GM18867 (cell line): ENCODE measurements at regions not wholly inside any gene's neighbourhood (a gene's known extent, or its start where the extent isn't known, plus 50 kb on each side); places are given as distances from the start of the nearest gene placed in this dataset.
"Not testable (repeated sequence)": the region's sequence is repeated elsewhere in the genome, so short reads cannot be mapped to it uniquely, and the experiment has no call there.

Experiments
- ATAC-seq: cut with Tn5 transposase; IDR thresholded peaks from one replicate; pipeline ENCODE4 v1.9.1; 2021; ENCODE audit warnings: mild to moderate bottlenecking, moderate library complexity; ENCODE audit not compliant: unreplicated experiment

DNA sequence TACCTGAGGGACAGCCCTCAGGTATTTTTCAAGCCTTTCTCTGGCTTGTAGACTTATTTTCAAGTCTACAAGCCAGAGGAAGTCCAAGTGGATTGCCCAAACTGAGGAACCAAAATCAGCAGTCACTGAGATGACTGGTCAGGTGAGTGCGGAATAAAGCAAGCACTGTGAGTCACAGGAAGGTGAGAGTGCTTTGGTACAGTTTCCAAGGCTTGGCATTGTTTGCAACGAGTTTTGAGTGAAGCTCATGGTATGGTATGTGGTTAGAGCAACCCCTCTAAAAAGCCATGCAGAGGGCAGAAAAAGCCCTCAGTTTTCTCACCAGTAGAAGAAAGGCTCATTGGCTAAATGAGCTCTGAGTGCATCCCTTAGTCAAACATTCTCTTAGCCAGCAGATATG, 112.8 kb upstream of the EOLA2 start:
- no peak for ATAC-seq

DNA sequence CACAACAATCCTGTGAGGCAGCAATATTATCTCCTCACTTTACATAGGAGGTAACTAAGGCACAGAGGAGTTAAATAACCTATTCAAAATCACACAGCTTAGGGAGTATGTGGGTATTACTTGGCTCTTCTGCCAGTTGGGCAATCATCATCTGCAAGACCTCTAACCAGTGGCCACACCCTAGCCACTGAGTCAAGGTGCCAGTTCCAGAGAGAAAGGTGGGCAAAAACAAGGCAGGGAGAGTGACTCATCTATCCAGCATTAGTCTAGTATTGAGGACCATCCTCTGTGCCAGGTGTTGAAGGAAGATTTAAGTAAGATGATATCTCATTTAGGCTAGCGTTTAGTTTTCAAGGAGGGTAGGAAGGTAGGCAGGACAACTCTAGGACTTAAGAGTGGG, 113.9 kb upstream of the EOLA2 start:
- no peak for ATAC-seq

DNA sequence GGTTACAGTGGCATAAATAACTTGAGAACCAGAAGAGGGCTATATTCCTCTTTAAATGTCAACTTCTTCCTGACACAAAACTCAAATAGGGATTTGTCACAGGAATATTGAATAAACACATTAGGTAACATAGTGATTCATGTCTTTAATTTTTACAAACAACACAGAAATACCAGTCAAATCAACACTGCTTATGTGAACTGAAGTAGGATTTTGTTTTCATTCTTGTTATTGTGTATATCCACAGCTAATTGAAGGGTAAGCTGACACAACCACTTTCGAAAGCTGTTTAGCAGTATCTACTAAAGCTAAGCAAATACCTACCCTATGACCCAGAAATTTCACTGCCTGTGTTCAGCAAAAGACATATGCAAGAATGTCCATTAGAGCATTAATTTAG, 120.4 kb upstream of the EOLA2 start:
- no peak for ATAC-seq

DNA sequence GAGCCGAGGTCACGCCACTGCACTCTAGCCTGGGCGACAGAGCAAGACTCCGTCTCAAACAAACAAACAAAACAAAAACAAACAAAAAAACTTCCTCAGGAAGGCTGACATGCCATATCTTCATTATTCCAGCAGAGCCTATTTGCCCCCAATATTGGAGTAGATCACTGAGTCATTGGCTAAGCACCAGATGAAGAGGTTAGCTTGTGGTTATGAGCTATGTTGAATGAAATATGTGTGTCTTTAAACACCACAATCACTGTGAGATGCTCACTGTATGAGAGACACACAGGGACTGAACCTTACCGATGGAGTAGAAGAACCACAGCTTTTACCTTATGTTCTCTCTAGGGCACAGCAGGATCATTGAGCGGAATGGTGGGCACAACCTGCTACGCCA, 122.1 kb upstream of the EOLA2 start:
- ATAC-seq, result no peak

DNA sequence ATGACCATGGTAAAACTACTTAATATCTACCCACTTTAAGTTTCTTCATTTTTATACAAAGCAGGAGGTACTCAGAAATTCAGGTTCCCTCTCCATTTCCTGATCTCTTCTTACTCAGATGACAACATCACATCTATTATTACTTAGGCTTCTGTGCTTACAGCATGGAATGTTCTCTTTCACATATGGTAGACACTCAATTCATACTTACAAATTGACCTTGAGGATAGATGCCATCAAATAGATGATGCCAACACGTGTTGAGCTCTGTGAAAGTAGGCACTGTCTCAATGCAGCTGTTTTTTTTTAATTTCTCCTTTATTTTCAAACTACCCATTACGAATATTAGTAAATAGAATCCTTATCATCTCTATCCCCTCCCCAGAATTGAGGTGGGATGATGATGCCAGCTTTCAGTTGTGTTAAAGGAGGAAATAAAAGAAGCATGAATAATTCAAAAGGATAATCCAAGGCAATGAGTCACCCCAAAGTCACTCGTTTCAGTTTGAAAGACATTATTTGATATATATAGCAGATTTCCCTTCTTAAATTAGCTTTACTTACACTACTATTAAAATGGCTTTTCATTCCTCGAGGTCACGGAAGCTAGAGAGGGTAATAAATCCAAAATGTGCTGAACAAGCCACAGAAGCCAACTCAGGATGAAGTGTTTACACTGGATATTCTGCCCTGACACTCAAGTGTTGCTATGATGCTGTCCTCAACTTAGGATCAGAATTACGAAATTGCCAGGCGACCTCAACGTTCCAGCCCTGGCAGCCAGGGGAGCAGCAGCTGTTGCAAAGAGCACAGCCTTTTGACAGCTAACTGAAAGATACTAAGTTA, 124.2 kb upstream of the EOLA2 start:
- ATAC-seq, result no peak

DNA sequence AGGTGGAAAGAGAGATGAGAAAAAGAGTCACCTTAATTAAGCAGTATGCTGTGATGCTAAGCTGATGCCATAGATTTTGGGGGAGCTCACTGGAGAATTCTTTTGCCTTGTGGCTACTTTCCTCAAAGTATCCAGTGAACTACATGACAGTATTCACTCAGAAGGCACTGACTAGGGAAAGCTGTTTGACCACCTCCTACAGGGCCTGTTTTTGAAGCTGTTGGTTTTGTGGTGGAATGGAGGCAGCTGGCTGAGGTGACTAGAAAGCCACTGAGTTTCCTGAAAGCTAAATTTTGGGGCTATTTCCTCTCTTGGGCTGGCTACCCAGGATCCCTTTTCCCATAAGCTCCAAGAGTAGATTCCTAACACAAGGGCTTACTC, 124.8 kb upstream of the EOLA2 start:
- ATAC-seq, result no peak

DNA sequence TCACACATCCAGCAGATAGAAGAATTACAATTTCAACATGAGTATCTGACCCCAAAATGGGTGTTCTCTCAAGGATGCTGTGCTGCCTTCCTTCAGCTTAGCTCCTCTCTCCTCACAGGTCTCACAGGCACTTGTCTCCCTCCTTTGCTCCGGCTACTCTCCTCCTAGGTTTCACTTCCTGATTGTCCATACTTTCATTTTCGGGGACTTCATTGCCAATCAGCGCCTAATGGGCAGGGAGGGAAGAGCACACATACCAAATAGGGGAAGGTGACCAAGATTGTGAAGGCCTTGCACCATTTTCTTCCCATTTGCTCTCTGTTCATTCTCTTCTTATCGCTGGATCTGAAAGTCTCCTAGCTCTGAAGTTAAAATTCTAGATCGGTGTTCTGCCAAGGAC, 125.4 kb upstream of the EOLA2 start:
- ATAC-seq, result no peak

DNA sequence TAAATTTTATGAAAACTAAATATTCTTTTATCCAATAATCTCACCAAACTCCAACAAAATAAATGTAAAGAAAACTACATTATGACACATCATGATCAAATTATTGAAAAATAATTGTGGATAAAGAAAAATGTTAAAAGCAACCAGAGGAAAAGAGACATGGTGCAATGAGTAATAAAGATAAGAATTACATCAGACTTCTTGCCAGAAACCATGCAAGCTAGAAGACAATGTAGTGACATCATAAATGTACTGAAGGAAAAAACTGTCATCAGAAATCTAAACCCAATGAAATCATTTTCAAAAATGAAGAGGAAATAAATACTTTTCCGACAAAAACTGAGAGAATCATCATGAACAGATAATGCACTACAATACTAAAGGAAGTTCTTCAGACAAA, 135.9 kb upstream of the EOLA2 start:
- ATAC-seq, result no peak

DNA sequence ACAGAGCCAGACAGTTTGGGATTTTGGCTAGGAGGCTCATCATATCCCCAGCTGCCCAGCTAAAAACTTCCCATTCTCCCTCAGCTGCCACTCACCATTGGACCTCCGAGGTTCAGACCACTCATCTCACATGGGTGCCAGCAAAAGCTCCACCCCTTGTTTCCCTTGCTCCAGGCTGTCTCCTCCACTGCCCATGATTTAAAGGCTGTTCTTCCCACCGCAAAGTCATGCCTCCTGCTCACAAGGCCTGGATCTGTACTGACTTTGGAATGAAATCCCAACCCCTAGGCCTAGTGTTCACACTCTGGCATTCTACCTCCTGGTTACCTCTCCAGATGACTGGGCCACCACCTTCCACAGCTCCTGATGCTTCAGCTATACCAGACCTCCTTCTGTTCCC, 142.2 kb upstream of the EOLA2 start:
- no peak for ATAC-seq

DNA sequence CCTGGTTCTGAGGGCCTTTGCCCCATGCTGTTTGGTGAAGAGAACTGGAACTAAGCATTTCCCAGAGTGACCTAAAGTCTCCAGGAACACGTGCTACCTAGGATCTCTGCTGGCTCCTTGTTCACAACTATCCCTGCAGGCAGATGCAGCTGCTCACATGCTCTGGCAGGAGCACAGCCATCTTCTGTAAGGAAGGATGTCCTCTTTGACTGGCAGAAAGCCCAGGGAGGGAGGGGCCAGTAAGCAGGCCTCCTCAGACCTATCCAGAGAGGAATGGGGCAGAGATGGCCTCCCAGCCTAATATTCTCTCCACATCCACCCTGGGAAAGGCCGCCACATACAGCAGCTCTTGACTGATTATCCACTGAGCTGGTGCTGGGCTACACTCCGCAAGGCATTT, 142.8 kb upstream of the EOLA2 start:
- ATAC-seq, result no peak

DNA sequence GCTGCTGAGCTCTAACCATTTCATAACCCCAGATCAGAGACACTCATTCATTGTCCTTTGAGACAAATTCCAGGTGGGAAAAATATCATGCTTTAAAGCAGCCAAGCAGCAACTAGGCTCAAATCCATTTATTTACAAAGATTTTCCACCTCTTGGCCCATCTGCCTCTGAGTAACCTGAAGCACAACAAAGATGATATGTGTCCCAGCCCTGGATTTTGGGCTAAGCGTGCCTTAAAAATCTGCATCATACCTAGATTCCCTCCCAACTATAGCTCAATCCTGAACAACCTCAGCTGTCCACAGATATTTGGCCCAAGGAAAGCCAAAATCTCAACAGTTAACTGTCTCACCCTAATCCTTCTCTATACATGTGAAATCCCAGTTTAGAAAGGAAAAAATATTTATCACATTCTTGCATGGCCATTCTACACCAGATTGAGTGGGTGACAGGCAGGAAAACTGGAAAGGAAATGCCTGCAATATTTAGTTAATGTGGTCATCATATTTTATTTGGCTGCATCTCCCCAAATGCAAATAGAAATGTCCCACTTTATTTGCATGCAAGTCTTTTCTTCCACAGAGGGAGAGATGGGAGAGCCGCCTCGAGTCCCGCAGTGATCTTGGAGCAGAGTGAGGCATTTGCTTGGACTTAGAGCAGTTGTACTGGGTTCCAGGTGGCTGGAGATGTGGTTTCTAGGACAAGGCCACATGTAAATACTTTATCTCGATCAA, 146.4 kb upstream of the EOLA2 start:
- no peak for ATAC-seq

DNA sequence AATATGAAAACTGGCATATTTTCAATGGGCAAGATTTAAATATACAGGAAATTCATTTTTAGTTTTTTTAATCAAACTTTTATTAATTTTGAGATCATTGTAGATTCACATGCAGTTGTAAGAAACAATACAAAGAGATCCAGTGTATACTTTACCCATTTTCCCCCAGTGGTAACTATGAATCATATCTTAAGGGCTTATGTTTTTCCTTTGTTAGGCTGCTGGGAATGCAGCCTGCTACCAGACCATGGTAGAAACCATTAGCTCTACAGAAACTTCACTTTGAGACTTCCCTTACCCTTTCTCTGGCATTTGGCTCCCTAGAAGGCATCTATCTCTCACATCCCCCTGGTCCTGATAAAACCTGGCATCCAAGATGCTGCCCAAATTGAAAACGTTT, 147.6 kb upstream of the EOLA2 start:
- ATAC-seq, result no peak

DNA sequence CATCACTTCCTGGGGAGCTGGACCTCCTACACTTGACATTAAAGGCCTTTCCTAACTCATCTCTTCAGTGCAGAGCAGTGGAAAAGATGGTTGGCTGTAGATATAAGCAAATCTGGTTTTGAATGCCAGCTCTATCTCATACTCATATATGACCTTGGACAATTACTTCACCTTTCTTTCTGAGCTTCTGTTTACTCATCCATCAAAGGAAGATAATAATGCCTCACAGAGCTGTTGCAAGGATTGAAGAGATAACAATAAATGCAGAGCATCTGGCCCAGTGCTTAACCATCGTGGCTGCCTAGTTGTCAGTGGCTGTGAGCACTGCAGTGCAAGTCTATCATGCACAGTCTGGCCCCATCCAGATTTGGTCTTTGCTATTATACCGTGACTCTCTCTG, 148.1 kb upstream of the EOLA2 start:
- ATAC-seq, result no peak

DNA sequence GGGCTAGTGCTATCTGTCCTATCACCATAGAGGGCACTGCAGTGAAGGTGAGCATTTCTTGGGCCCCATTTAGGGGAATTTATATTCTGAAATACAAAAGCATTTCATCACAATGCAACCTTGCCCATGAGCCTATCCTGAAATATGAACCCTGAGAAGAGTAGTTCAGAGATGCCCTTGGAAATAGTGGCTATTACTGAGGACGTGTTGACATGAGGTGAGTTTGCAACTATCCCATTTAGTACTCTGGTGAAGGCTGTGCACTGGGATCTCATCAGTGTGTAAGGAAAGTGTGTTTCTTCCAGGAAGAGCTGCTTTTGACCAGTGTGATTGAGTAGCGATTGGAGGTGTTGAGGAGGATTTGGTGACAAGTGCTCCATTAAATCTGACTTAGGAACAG, 149.3 kb upstream of the EOLA2 start:
- ATAC-seq, result no peak

DNA sequence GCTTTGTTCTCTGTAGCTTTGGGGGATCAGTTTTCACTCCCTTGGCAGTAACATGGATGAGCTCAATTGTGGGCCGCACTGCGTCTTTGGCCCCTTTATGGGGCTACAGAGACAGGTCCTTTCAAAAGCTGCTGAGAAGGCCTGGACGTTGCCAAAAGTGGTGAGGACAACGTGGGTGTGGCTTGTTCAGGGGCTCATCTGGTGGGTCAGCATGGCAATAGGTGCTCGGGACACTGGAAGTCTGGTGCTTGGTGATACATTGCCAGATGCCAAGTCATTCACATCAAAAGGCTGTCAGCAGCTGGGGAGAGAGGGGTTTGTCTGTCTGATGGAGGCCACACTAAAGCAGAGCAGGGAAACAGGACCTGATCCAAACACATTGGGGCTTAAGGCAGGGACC, 149.8 kb upstream of the EOLA2 start:
- no peak for ATAC-seq

DNA sequence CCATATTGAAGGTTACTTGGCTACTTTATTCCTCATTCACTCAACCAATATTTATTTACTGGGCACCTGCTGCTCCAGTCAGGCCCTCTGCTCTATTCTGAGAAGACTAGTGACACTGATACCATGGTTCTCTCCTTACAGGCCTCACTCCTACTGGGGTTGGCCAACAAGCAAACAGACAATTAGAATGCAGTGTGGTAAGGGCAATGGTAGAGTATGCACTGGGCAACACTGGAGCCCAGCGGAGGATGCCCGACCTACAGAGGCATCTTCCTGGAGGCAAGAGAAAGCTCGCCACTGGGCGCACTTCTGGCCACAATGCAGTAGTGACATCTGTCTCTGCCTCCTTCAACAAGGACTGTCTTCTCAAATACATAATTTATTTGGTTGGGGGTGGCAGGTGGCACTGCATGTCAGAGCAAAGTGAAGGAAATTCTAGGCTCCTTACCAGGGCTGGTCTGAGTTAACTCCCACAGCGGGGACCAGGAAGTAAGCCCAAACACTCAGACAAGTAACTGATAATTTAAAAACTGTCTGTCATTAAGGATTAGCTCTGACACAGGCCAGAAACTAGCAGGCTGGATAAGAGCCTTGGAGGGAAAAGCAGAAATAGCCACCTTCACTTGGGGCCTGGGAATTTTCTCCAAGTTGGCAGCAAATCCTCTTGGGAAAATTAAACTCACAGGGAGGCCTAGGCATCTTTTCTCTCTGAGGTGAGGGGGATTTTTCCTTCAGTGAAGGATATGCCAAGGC, 150.7 kb upstream of the EOLA2 start:
- ATAC-seq, result no peak

DNA sequence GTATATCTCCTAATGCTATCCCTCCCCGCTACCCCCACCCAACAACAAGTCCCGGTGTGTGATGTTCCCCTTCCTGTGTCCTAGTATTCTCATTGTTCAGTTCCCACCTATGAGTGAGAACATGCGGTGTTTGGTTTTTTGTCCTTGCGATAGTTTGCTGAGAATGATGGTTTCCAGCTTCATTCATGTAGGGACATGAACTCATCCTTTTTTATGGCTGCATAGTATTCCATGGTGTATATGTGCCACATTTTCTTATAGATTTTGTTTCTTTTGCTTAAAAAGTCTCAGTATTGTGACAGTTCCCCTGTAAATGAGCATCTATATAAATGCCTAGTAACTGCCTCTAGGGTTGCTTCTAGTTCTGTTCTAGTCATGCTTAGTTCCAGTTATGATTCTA, 153.0 kb upstream of the EOLA2 start:
- not testable (repeated sequence) for ATAC-seq

DNA sequence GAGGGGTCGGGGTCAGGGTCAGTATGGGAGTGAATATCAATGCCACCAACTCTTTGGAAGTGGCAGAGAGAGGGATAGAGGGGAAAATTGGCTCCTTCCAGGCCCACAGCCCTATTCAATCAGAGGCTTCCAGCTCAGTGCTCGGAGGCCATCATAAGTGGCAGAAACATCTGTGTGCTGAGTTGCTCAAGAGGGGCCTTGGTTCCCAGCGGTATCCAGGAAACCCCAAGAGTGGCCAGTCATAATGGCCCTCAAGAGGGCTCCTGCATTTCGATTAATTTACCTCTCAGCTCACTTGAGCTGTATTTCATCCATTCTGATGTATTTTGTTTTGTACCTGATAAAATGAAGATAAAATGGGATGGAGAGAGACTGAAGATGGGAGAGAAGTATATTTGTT, 154.3 kb upstream of the EOLA2 start:
- no peak for ATAC-seq

DNA sequence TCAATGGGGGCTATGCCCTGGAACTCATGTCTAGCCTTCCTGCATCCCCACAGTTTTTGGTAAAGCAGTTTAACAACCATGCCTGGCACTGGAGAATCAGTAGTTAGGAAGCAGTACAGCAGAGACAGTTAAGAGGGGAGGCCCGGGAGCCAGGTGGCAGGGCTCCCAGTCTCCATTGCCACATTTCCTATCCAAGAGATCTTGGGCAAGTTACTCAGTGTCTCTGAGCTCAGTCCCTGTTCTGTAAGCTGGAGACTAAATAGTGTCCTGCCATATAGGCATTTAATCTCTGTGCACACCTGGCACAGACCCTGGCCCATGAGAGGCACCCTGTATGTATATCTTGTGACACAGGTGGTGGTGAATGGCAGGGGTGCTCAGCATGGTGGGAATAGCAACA, 156.1 kb upstream of the EOLA2 start:
- no peak for ATAC-seq

DNA sequence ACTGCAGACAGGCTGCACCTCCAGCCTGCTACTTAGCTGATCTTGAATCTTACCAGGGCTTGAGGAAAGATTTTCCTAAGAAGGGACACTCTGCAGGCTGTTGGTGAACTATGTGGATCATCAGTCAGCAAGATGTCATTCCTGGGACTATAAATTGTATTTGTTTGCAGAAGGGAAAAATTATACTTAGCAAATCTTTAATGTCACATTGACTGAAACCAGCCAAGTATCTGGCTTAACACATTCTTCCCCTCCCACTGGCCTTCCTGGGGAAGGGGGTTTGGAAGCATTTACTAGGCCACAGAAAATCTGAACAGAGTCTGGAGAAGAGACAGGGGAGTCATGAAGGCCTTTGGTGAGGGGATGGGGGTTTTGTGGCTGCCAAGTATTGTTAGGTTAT, 156.7 kb upstream of the EOLA2 start:
- no peak for ATAC-seq

DNA sequence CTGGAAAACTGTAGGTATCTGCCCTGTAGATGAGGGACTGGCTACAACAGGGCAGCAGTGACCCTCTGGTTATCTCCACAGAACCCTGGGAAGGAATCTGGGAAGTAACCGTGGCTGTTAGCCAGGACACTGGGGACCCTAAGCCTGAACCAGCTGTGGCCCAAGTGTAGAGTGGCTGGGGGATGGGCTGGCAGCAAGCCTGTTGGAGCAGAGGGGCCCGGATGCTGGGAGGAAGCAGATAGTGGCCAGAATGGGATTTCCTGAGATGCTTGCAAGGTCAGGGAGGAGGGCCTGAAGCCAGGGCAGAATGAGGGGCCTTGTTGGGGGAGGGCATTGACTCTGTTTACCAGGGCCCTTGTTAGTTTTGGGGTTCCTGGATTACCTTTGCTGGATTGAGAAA, 161.0 kb upstream of the EOLA2 start:
- no peak for ATAC-seq

DNA sequence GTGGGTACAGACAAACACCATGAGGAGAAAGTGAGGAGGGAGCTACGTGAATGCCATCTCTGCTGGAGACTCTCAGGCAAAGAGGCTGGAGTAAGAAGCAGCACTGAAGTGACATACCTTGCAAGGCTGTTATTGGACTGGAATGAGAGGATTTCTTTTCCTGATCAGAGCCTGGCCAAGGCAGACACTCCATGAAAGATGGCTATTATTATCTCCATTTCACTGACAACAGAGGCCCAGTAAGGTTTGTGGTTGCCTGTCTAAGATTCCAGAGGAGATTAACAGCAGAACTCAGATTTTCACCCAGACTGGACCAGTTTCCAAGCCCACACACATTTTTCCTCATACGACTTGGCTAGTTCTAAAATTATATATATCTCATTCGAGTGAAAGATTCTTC, 162.0 kb upstream of the EOLA2 start:
- ATAC-seq, result no peak
